IMR-90 (cell line): ENCODE measurements at regions not wholly inside any gene's neighbourhood (a gene's known extent, or its start where the extent isn't known, plus 50 kb on each side); places are given as distances from the start of the nearest gene placed in this dataset.

Experiments
- ATAC-seq: fragments of 200-7000 bp; cut with Tn5 transposase; 2 replicates; pipeline ENCODE4 v1.9.1; 2020; ENCODE audit warnings: low read depth, mild to moderate bottlenecking, moderate library complexity
- BruUV-seq: library from RNA; stranded (reverse); fragments of 400-500 nt; replicated peaks from 2 replicates; lab custom pipeline; 2021; lab: Mats Ljungman, UMichigan
- CTCF ChIA-PET: fragments of 300-600 bp; formaldehyde crosslinking; extraction: SDS; loops from one replicate; lab custom pipeline; 2021; ENCODE audit warnings: antibody characterized with exemption; lab: Yijun Ruan, JAX
- POLR2A ChIA-PET: fragments of 300-600 bp; sonication (Branson Sonifier 250); formaldehyde crosslinking; loops from one replicate; lab custom pipeline; 2022; ENCODE audit warnings: antibody characterized with exemption; ENCODE audit not compliant: unreplicated experiment; lab: Charles Lee
- DNase-seq: peaks from one replicate; pipeline ENCODE4 v3.0.0; 2013
- H2AFZ ChIP-seq: replicated peaks from 2 replicates; pipeline ENCODE3; 2013; ENCODE audit warnings: low read length, mild to moderate bottlenecking; ENCODE audit not compliant: poor library complexity
- H2AK5ac ChIP-seq: 2 replicates; pipeline ENCODE4 v1.6.1; 2013; ENCODE audit warnings: low read depth, low read length, inconsistent platforms
- H2AK9ac ChIP-seq: replicated peaks from 2 replicates; pipeline ENCODE3; 2013; ENCODE audit warnings: mild to moderate bottlenecking, low read depth, low read length, moderate library complexity; ENCODE audit not compliant: poor library complexity
- H2BK120ac ChIP-seq: 2 replicates; pipeline ENCODE4 v1.6.1; 2013; ENCODE audit warnings: low read depth, low read length, inconsistent platforms
- H2BK15ac ChIP-seq: 3 replicates; pipeline ENCODE4 v1.6.1; 2013; ENCODE audit warnings: low read depth, low read length, inconsistent platforms
- H2BK20ac ChIP-seq: 2 replicates; pipeline ENCODE4 v1.6.1; 2013; ENCODE audit warnings: low read depth, mild to moderate bottlenecking, inconsistent platforms, low read length, moderate library complexity
- H2BK5ac ChIP-seq: 2 replicates; pipeline ENCODE4 v1.6.1; 2013; ENCODE audit warnings: mild to moderate bottlenecking, low read depth, low read length, inconsistent platforms; ENCODE audit not compliant: poor library complexity, severe bottlenecking
- H3K14ac ChIP-seq: replicated peaks from 2 replicates; pipeline ENCODE4 v1.6.1; 2013; ENCODE audit warnings: low read depth, low read length, inconsistent platforms
- H3K18ac ChIP-seq: 2 replicates; pipeline ENCODE4 v1.6.1; 2013; ENCODE audit warnings: low read depth, low read length, control low read depth
- H3K23ac ChIP-seq: 2 replicates; pipeline ENCODE4 v1.6.1; 2013; ENCODE audit warnings: low read depth, low read length, inconsistent platforms
- H3K27ac ChIP-seq: 2 replicates; pipeline ENCODE4 v1.5.1; 2013; ENCODE audit warnings: mild to moderate bottlenecking, control low read depth, low read length; ENCODE audit not compliant: insufficient read depth
- H3K27me3 ChIP-seq: 2 replicates; pipeline ENCODE4 v1.6.1; 2013; ENCODE audit warnings: low read length; ENCODE audit not compliant: control insufficient read depth, insufficient read depth
- H3K36me3 ChIP-seq: 2 replicates; pipeline ENCODE4 v1.6.1; 2013; ENCODE audit warnings: low read length, mixed read lengths; ENCODE audit not compliant: control insufficient read depth, insufficient read depth
- H3K4ac ChIP-seq: 2 replicates; pipeline ENCODE4 v1.6.1; 2013; ENCODE audit warnings: low read depth, low read length, inconsistent platforms
- H3K4me1 ChIP-seq: 2 replicates; pipeline ENCODE4 v1.6.1; 2013; ENCODE audit warnings: low read length, mixed read lengths; ENCODE audit not compliant: control insufficient read depth, insufficient read depth
- H3K4me2 ChIP-seq: 2 replicates; pipeline ENCODE4 v1.6.1; 2013; ENCODE audit warnings: low read depth, mild to moderate bottlenecking, control low read depth, low read length, moderate library complexity
- H3K4me3 ChIP-seq: 2 replicates; pipeline ENCODE4 v1.5.1; 2013; ENCODE audit warnings: low read depth, mild to moderate bottlenecking, control low read depth, low read length, moderate library complexity; ENCODE audit not compliant: insufficient read depth
- H3K56ac ChIP-seq: 2 replicates; pipeline ENCODE4 v1.6.1; 2013; ENCODE audit warnings: low read length, inconsistent platforms; ENCODE audit not compliant: insufficient read depth; ENCODE audit errors: extremely low read depth
- H3K79me1 ChIP-seq, 2 experiments: 2 replicates each; pipeline ENCODE4 v1.6.1; 2013; ENCODE audit warnings: low read length in 2 of 2, inconsistent platforms in 1 of 2, low read depth in 1 of 2
- H3K9ac ChIP-seq: 2 replicates; pipeline ENCODE4 v1.6.1; 2013; ENCODE audit warnings: low read depth, low read length, control low read depth
- H3K9me1 ChIP-seq: 2 replicates; pipeline ENCODE4 v1.6.1; 2013; ENCODE audit warnings: low read length, inconsistent platforms; ENCODE audit not compliant: insufficient read depth
- H3K9me3 ChIP-seq: 2 replicates; pipeline ENCODE4 v1.6.1; 2013; ENCODE audit warnings: low read length; ENCODE audit not compliant: control insufficient read depth, insufficient read depth
- H4K20me1 ChIP-seq: 2 replicates; pipeline ENCODE4 v1.6.1; 2013; ENCODE audit warnings: low read length, inconsistent platforms; ENCODE audit not compliant: insufficient read depth
- H4K5ac ChIP-seq: 2 replicates; pipeline ENCODE4 v1.6.1; 2013; ENCODE audit warnings: mild to moderate bottlenecking, low read depth, low read length, control low read depth
- H4K8ac ChIP-seq, 2 experiments: 2 replicates each; pipeline ENCODE4 v1.6.1; 2013; ENCODE audit warnings: low read depth in 2 of 2, low read length in 2 of 2, control low read depth in 1 of 2, inconsistent platforms in 1 of 2
- H4K91ac ChIP-seq: 2 replicates; pipeline ENCODE4 v1.6.1; 2013; ENCODE audit warnings: low read depth, low read length, inconsistent platforms; ENCODE audit not compliant: insufficient read depth
- BHLHE40 ChIP-seq: fragments of 150-350 bp; IDR thresholded peaks from 2 replicates; pipeline ENCODE4 v1.6.1; 2016; ENCODE audit warnings: mild to moderate bottlenecking, low read depth, low read length
- CHD1 ChIP-seq: IDR thresholded peaks from 2 replicates; pipeline ENCODE4 v1.6.1; 2012; ENCODE audit warnings: low read depth, low read length, improper control_type of control experiment
- CTCF ChIP-seq: conservative IDR thresholded peaks from 2 replicates; pipeline ENCODE4 v1.5.1; 2012; ENCODE audit warnings: mild to moderate bottlenecking, low read depth, low read length, improper control_type of control experiment
- MAFK ChIP-seq: IDR thresholded peaks from 2 replicates; pipeline ENCODE4 v1.6.1; 2012; ENCODE audit warnings: low read depth, low read length, improper control_type of control experiment
- MAZ ChIP-seq: IDR thresholded peaks from 2 replicates; pipeline ENCODE4 v1.6.1; 2012; ENCODE audit warnings: low read depth, mild to moderate bottlenecking, low read length, improper control_type of control experiment, moderate library complexity, borderline replicate concordance
- MXI1 ChIP-seq: IDR thresholded peaks from 2 replicates; pipeline ENCODE4 v1.6.1; 2012; ENCODE audit warnings: low read depth, mild to moderate bottlenecking, low read length, moderate library complexity, borderline replicate concordance
- RAD21 ChIP-seq: IDR thresholded peaks from 2 replicates; pipeline ENCODE4 v1.6.1; 2012; ENCODE audit warnings: low read length, improper control_type of control experiment
- RCOR1 ChIP-seq: IDR thresholded peaks from 2 replicates; pipeline ENCODE4 v1.6.1; 2012; ENCODE audit warnings: mild to moderate bottlenecking, low read length, improper control_type of control experiment; ENCODE audit not compliant: insufficient replicate concordance
- SMC3 ChIP-seq: fragments of 150-350 bp; IDR thresholded peaks from 2 replicates; pipeline ENCODE4 v1.6.1; 2016; ENCODE audit warnings: low read depth, mild to moderate bottlenecking, antibody characterized with exemption, low read length, moderate library complexity
- WGBS, 2 experiments: methylation state at CpG; one replicate each; pipeline versions ENCODE4 v1.1.5 to v1.1.7; 2013; ENCODE audit warnings: missing lambda C conversion rate in 2 of 2; ENCODE audit not compliant: insufficient read length in 1 of 2; ENCODE audit errors: extremely low coverage in 2 of 2; 5-methylcytosine and 5-hydroxymethylcytosine counted together
- dilution Hi-C: fragments of 300-500 bp; cut with HindIII; formaldehyde crosslinking; loops from one replicate; pipeline ENCODE4 v1.14.3; 2018; ENCODE audit warnings: low sequenced_read_pairs; ENCODE audit not compliant: unreplicated experiment
- in situ Hi-C: fragments of 300-500 bp; cut with MboI; formaldehyde crosslinking; loops from 3 replicates; pipeline ENCODE4 v1.14.3; 2019; ENCODE audit warnings: low sequenced_read_pairs, inconsistent platforms, mixed read lengths
- intact Hi-C: fragments of 100-400 bp; cut with micrococcal nuclease; formaldehyde crosslinking; loops from 2 replicates; pipeline ENCODE4 v1.10.0; 2022
- TF ChIP-seq, protein P1 (sequence below): fragments of 150-350 bp; IDR thresholded peaks from 2 replicates; pipeline ENCODE4 v1.6.1; 2017; ENCODE audit warnings: mild to moderate bottlenecking, antibody characterized with exemption, low read length, low read depth
- TF ChIP-seq, protein P2 (sequence below): fragments of 150-350 bp; IDR thresholded peaks from 2 replicates; pipeline ENCODE4 v1.6.1; 2016; ENCODE audit warnings: low read depth, mild to moderate bottlenecking, low read length, moderate library complexity, borderline replicate concordance

GRCh38 chr22:27087051-27087450 is 429.7 kb downstream of the MIAT start:
- DNase-seq (no peak), ATAC-seq (no peak)
- dilution Hi-C loops = no loop called here
- Histone ChIP-seq H4K5ac (no peak overlapping the region), H3K27ac (no peak overlapping the region), H2BK5ac (no peak overlapping the region), H3K4ac (no peak overlapping the region), H2BK120ac (no peak overlapping the region), H4K20me1 (no peaks in the 10 kb centered on the region), H3K4me3 (no peak overlapping the region), H3K9ac (no peak overlapping the region), H3K27me3 (peaks cover 59% of the 10 kb centered on the region), H3K4me1 (no peaks in the 10 kb centered on the region), H3K18ac (no peak overlapping the region), H3K4me2 (no peak overlapping the region), H4K8ac (no peak overlapping the region), H4K91ac (no peak overlapping the region), H3K9me3 (peaks cover 12% of the 10 kb centered on the region), H2BK20ac (no peak overlapping the region), H3K79me1 (no peaks in the 10 kb centered on the region), H3K9me1 (no peaks in the 10 kb centered on the region), H2AK9ac (no peak overlapping the region), H3K14ac (no peak overlapping the region), H3K23ac (no peak overlapping the region), H3K36me3 (no peaks in the 10 kb centered on the region), H2BK15ac (no peak overlapping the region), H2AK5ac (no peak overlapping the region), H2AFZ (no peak overlapping the region), H3K56ac (no peak overlapping the region)
- CTCF ChIA-PET = no interaction called here
- WGBS, 2 experiments = 61% methylated on average over 4 of the region's 4 CpGs; no CpG with 5 or more reads in 1 of the 2 experiments
- TF ChIP-seq SMC3 = no peak
- no peak for TF ChIP-seq MAZ
- no peak for TF ChIP-seq RCOR1
- TF ChIP-seq, protein P1, sequence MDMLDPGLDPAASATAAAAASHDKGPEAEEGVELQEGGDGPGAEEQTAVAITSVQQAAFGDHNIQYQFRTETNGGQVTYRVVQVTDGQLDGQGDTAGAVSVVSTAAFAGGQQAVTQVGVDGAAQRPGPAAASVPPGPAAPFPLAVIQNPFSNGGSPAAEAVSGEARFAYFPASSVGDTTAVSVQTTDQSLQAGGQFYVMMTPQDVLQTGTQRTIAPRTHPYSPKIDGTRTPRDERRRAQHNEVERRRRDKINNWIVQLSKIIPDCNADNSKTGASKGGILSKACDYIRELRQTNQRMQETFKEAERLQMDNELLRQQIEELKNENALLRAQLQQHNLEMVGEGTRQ = no peak
- TF ChIP-seq BHLHE40 = no peak
- TF ChIP-seq, protein P2, sequence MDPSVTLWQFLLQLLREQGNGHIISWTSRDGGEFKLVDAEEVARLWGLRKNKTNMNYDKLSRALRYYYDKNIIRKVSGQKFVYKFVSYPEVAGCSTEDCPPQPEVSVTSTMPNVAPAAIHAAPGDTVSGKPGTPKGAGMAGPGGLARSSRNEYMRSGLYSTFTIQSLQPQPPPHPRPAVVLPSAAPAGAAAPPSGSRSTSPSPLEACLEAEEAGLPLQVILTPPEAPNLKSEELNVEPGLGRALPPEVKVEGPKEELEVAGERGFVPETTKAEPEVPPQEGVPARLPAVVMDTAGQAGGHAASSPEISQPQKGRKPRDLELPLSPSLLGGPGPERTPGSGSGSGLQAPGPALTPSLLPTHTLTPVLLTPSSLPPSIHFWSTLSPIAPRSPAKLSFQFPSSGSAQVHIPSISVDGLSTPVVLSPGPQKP = no peak
- no peak for TF ChIP-seq CTCF
- TF ChIP-seq MXI1 = no peak
- TF ChIP-seq CHD1 = no peak
- no peak for TF ChIP-seq RAD21
- no peak for TF ChIP-seq MAFK
- intact Hi-C loops = no loop called here
- in situ Hi-C loops = no loop called here
- BruUV-seq = no TSS peak
- POLR2A ChIA-PET = no interaction called here
